KG1 (cell line): ENCODE measurements at regions not wholly inside any gene's neighbourhood (a gene's known extent, or its start where the extent isn't known, plus 50 kb on each side); places are given as distances from the start of the nearest gene placed in this dataset.
"Not testable (repeated sequence)": the region's sequence is repeated elsewhere in the genome, so short reads cannot be mapped to it uniquely, and the experiment has no call there.

Experiments
- DNase-seq: peaks from one replicate; lab custom pipeline; 2025; lab: John Stamatoyannopoulos, UW

GRCh38 chr14:97796511-97796910 is 999.3 kb downstream of the VRK1 start:
- no peak for DNase-seq

- DNase-seq: no peak
Measured at GRCh38 chr14:97798176-97798575, 1001.0 kb downstream of the VRK1 start.

- no peak for DNase-seq
Measured at GRCh38 chr14:97802430-97803373, 1005.5 kb downstream of the VRK1 start.

- DNase-seq: no peak
Measured at GRCh38 chr14:97804056-97804455, 1006.9 kb downstream of the VRK1 start.

- no peak for DNase-seq
Measured at GRCh38 chr14:97806891-97807290, 1009.7 kb downstream of the VRK1 start.

- DNase-seq: not testable (repeated sequence)
Measured at GRCh38 chr14:97808541-97808940, 1011.4 kb downstream of the VRK1 start.

- no peak for DNase-seq
Measured at GRCh38 chr14:97813556-97813955, 1016.4 kb downstream of the VRK1 start.

GRCh38 chr14:97820781-97821180 is 1023.6 kb downstream of the VRK1 start:
- no peak for DNase-seq

GRCh38 chr14:97824218-97824617 is 1027.0 kb downstream of the VRK1 start:
- no peak for DNase-seq

- DNase-seq: no peak
Measured at GRCh38 chr14:97827746-97828145, 1030.6 kb downstream of the VRK1 start.

- DNase-seq: no peak
Measured at GRCh38 chr14:97832776-97833175, 1035.6 kb downstream of the VRK1 start.

- no peak for DNase-seq
Measured at GRCh38 chr14:97838986-97839385, 1041.8 kb downstream of the VRK1 start.

- no peak for DNase-seq
Measured at GRCh38 chr14:97840159-97840558, 1043.0 kb downstream of the VRK1 start.

GRCh38 chr14:97841762-97842161 is 1044.6 kb downstream of the VRK1 start:
- no peak for DNase-seq

GRCh38 chr14:97843066-97843465 is 1045.9 kb downstream of the VRK1 start:
- no peak for DNase-seq

GRCh38 chr14:97844042-97844441 is 1046.9 kb downstream of the VRK1 start:
- no peak for DNase-seq

- DNase-seq: no peak
Measured at GRCh38 chr14:97846156-97846555, 1049.0 kb downstream of the VRK1 start.

- DNase-seq: no peak
Measured at GRCh38 chr14:97848317-97848980, 1051.3 kb downstream of the VRK1 start.

GRCh38 chr14:97850466-97850865 is 1053.3 kb downstream of the VRK1 start:
- no peak for DNase-seq

- DNase-seq: no peak
Measured at GRCh38 chr14:97850886-97851285, 1053.7 kb downstream of the VRK1 start.

GRCh38 chr14:97851428-97851995 is 1054.3 kb downstream of the VRK1 start:
- DNase-seq: no peak

GRCh38 chr14:97854918-97855317 is 1057.7 kb downstream of the VRK1 start:
- DNase-seq: no peak

- no peak for DNase-seq
Measured at GRCh38 chr14:97866195-97866594, 1069.0 kb downstream of the VRK1 start.
